Left ventricle myocardium inferior (tissue), 1 donor: ENCODE measurements at regions not wholly inside any gene's neighbourhood (a gene's known extent, or its start where the extent isn't known, plus 50 kb on each side); places are given as distances from the start of the nearest gene placed in this dataset.

Experiments used
- DNase-seq: peaks from one replicate; pipeline ENCODE4 v3.0.0-alpha.2; 2020
- H3K27ac ChIP-seq: fragments of 200-600 bp; replicated peaks from 2 replicates; pipeline ENCODE4 v1.8.0; 2021
- H3K27me3 ChIP-seq: fragments of 200-600 bp; 2 replicates; pipeline ENCODE4 v1.8.0; 2021; ENCODE audit warnings: low read depth
- H3K36me3 ChIP-seq: fragments of 200-600 bp; 2 replicates; pipeline ENCODE4 v1.8.0; 2021
- H3K4me1 ChIP-seq: fragments of 200-600 bp; 2 replicates; pipeline ENCODE4 v1.8.0; 2021
- H3K4me3 ChIP-seq: fragments of 200-600 bp; 2 replicates; pipeline ENCODE4 v1.8.0; 2021; ENCODE audit warnings: mild to moderate bottlenecking, moderate library complexity
- H3K9me3 ChIP-seq: fragments of 200-600 bp; replicated peaks from 2 replicates; pipeline ENCODE4 v1.8.0; 2021
- CTCF ChIP-seq: fragments of 200-600 bp; IDR thresholded peaks from 2 replicates; pipeline ENCODE4 v1.8.0; 2021; ENCODE audit warnings: antibody characterized with exemption, mild to moderate bottlenecking, borderline replicate concordance
- intact Hi-C: fragments of 100-400 bp; cut with micrococcal nuclease; formaldehyde crosslinking; loops from one replicate; pipeline ENCODE4 v1.11.0; 2022
- donor health status: DM: no; HTN: yes; CAD: no; lungs with severe emphysema.

DNA sequence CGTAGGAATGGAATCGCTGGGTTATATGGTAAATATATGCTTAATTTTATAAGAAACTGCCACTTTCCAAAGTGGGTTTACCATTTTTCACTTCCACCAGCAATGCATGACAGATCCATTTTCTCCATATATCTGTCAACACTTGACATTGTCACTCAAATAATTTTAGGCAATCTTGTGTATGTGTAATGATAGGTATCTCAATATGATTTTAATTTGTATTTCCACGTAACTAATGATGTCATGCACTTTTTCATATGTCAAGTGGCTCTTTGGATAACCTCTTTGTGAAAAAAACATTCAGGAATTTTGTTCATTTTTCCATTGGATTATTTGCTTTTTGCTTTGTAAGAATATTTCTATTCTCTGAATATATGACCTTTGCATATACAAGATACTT is 419.9 kb downstream of the BTBD3 start:
- no peaks in the 10 kb centered on the region for H3K27me3 ChIP-seq
- no peak overlapping the region for H3K4me3 ChIP-seq
- no peaks in the 10 kb centered on the region for H3K9me3 ChIP-seq
- no peaks in the 10 kb centered on the region for H3K4me1 ChIP-seq
- no peak for DNase-seq
- intact Hi-C loops, result no loop called here
- H3K36me3 ChIP-seq, result no peaks in the 10 kb centered on the region
- no peak for TF ChIP-seq CTCF
- H3K27ac ChIP-seq, result no peak overlapping the region

DNA sequence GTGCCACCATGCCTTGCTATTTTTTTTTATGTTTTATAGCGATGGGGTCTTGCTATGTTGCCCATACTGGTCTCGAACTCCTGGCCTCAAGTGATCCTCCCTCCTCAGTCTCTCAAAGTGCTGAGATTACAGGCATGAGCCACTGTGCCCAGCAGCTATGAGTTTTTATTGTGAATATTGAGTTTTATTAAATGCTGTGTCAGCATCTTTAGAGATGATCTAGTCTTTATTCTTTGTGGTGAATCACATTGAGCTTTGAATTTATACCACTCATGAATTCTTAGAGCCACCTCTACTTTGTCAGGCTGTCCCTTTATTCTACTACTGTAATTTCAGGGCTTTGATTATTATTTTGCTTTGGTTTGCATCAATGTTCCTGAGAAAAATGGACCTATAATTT is 428.3 kb downstream of the BTBD3 start:
- Histone ChIP-seq H3K4me1 (no peaks in the 10 kb centered on the region), H3K4me3 (no peak overlapping the region), H3K9me3 (no peaks in the 10 kb centered on the region), H3K36me3 (no peaks in the 10 kb centered on the region), H3K27ac (no peak overlapping the region), H3K27me3 (no peaks in the 10 kb centered on the region)
- TF ChIP-seq CTCF, result no peak
- DNase-seq, result no peak
- intact Hi-C loops, result no loop called here

DNA sequence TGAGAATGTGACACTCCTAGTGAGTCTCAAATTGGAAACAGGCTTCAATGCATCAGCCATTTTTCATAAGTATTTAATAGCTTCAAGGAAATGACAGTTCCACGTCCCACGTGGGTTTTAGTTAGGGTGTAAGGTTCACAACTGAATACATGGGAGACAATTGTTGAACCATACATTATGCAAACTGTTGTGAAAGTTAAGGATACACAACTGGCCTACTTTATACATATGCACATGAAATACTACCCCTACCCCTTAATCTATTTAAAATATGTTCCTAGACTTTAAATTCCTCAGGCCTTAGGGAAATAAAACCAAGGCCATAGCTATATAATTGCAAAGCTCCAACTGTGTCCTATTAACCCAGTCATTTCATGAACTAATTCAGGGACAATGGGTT is 436.1 kb downstream of the BTBD3 start:
- Histone ChIP-seq H3K27ac (no peak overlapping the region), H3K36me3 (no peaks in the 10 kb centered on the region), H3K27me3 (no peaks in the 10 kb centered on the region), H3K9me3 (peaks cover 10% of the 10 kb centered on the region), H3K4me3 (no peak overlapping the region), H3K4me1 (no peaks in the 10 kb centered on the region)
- intact Hi-C loops, result no loop called here
- TF ChIP-seq CTCF, result no peak
- DNase-seq, result no peak

- Histone ChIP-seq H3K4me3 (peak overlapping the region; percentile 35), H3K9me3 (peaks cover 16% of the 10 kb centered on the region), H3K27me3 (no peaks in the 10 kb centered on the region), H3K27ac (no peak overlapping the region), H3K4me1 (no peaks in the 10 kb centered on the region), H3K36me3 (no peaks in the 10 kb centered on the region)
- no peak for TF ChIP-seq CTCF
- DNase-seq, result no peak
- intact Hi-C loops, result no loop called here
These were observed 437.0 kb downstream of the BTBD3 start for GRCh38 chr20:12354725-12355124.

- TF ChIP-seq CTCF, result no peak
- H3K27me3 ChIP-seq, result no peaks in the 10 kb centered on the region
- peaks cover 16% of the 10 kb centered on the region for H3K9me3 ChIP-seq
- H3K4me1 ChIP-seq, result no peaks in the 10 kb centered on the region
- no peak for DNase-seq
- no peak overlapping the region for H3K4me3 ChIP-seq
- no peaks in the 10 kb centered on the region for H3K36me3 ChIP-seq
- intact Hi-C loops, result no loop called here
- H3K27ac ChIP-seq, result no peak overlapping the region
These were observed 437.5 kb downstream of the BTBD3 start for GRCh38 chr20:12355185-12355584.

- no peak overlapping the region for H3K4me3 ChIP-seq
- H3K27me3 ChIP-seq, result no peaks in the 10 kb centered on the region
- H3K36me3 ChIP-seq, result no peaks in the 10 kb centered on the region
- H3K9me3 ChIP-seq, result peaks cover 16% of the 10 kb centered on the region
- no peaks in the 10 kb centered on the region for H3K4me1 ChIP-seq
- H3K27ac ChIP-seq, result no peak overlapping the region
- DNase-seq, result no peak
- peak; percentile 34 for TF ChIP-seq CTCF
- intact Hi-C loops, result no loop called here
These were observed 440.4 kb downstream of the BTBD3 start for GRCh38 chr20:12358006-12358654.
